Endothelial cell (in vitro differentiated cells): ENCODE measurements at regions not wholly inside any gene's neighbourhood (a gene's known extent, or its start where the extent isn't known, plus 50 kb on each side); places are given as distances from the start of the nearest gene placed in this dataset.

Experiments
- DNase-seq: peaks from one replicate; pipeline ENCODE4 v3.0.0; 2021; ENCODE audit warnings: low spot score
- H3K27ac Mint-ChIP-seq: one replicate; pipeline ENCODE4 v1.8.0; 2021; ENCODE audit warnings: mixed read lengths, inconsistent platforms; ENCODE audit not compliant: unreplicated experiment
- H3K27me3 Mint-ChIP-seq: one replicate; pipeline ENCODE4 v1.8.0; 2021; ENCODE audit warnings: mild to moderate bottlenecking, moderate library complexity, mixed read lengths, inconsistent platforms; ENCODE audit not compliant: unreplicated experiment
- H3K36me3 Mint-ChIP-seq: one replicate; pipeline ENCODE4 v1.8.0; 2021; ENCODE audit warnings: mild to moderate bottlenecking, low read depth, mixed read lengths, inconsistent platforms; ENCODE audit not compliant: unreplicated experiment
- H3K4me1 Mint-ChIP-seq: one replicate; pipeline ENCODE4 v1.8.0; 2021; ENCODE audit warnings: mild to moderate bottlenecking, mixed read lengths, inconsistent platforms; ENCODE audit not compliant: unreplicated experiment
- H3K4me3 Mint-ChIP-seq: one replicate; pipeline ENCODE4 v1.8.0; 2021; ENCODE audit warnings: mild to moderate bottlenecking, mixed read lengths, inconsistent platforms; ENCODE audit not compliant: unreplicated experiment
- H3K9me3 Mint-ChIP-seq: one replicate; pipeline ENCODE4 v1.8.0; 2021; ENCODE audit warnings: mixed read lengths, inconsistent platforms; ENCODE audit not compliant: unreplicated experiment
- CTCF ChIP-seq: fragments of 200-600 bp; sonication (generic); IDR thresholded peaks from one replicate; pipeline ENCODE4 v1.5.0; 2021; ENCODE audit warnings: antibody characterized with exemption; ENCODE audit not compliant: unreplicated experiment

DNA sequence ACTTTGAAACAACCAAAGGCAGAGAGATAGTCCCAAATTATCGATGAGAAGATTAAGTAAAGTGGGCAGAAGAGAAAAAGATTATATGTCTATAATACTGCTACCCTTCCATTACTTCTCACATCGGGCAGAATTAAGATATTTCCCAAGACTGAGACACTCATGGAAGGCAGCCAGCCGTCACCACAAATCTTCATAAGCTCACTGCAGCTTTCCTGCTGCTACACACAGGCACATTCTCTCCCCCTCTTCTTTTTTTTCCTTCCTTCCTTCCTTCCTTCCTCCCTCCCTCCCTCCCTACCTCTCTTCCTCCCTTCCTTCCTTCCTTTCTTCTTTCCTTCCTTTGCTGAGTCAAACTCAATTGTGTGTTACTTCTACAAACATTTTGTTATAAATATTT is 58.7 kb upstream of the SPATA31C2 start:
- no peak for DNase-seq
- Mint-ChIP-seq H3K4me1 (peaks cover 7% of the 10 kb centered on the region), H3K27ac (no peak overlapping the region), H3K4me3 (no peak overlapping the region), H3K27me3 (no peaks in the 10 kb centered on the region), H3K36me3 (no peaks in the 10 kb centered on the region), H3K9me3 (no peaks in the 10 kb centered on the region)
- TF ChIP-seq CTCF: no peak

- peaks cover 7% of the 10 kb centered on the region for H3K4me1 Mint-ChIP-seq
- no peaks in the 10 kb centered on the region for H3K36me3 Mint-ChIP-seq
- DNase-seq: no peak
- no peak for TF ChIP-seq CTCF
- no peak overlapping the region for H3K4me3 Mint-ChIP-seq
- no peak overlapping the region for H3K27ac Mint-ChIP-seq
- H3K9me3 Mint-ChIP-seq: no peaks in the 10 kb centered on the region
- no peaks in the 10 kb centered on the region for H3K27me3 Mint-ChIP-seq
These were observed 58.0 kb upstream of the SPATA31C2 start for GRCh38 chr9:88196142-88196790.

- TF ChIP-seq CTCF: no peak
- H3K4me1 Mint-ChIP-seq: peaks cover 7% of the 10 kb centered on the region
These were observed 55.5 kb upstream of the SPATA31C2 start for GRCh38 chr9:88193766-88194165.

GRCh38 chr9:88191456-88191855 is 53.2 kb upstream of the SPATA31C2 start:
- no peak for DNase-seq
- no peaks in the 10 kb centered on the region for H3K4me1 Mint-ChIP-seq
- no peaks in the 10 kb centered on the region for H3K27me3 Mint-ChIP-seq

More at GRCh38 chr9:88193766-88194165, 55.5 kb upstream of the SPATA31C2 start:
- H3K27ac Mint-ChIP-seq: no peak overlapping the region
- no peak overlapping the region for H3K4me3 Mint-ChIP-seq
- DNase-seq: no peak
- H3K36me3 Mint-ChIP-seq: no peaks in the 10 kb centered on the region
- H3K27me3 Mint-ChIP-seq: no peaks in the 10 kb centered on the region
- H3K9me3 Mint-ChIP-seq: no peaks in the 10 kb centered on the region

More at GRCh38 chr9:88191456-88191855, 53.2 kb upstream of the SPATA31C2 start:
- no peak overlapping the region for H3K27ac Mint-ChIP-seq
- no peak overlapping the region for H3K4me3 Mint-ChIP-seq
- TF ChIP-seq CTCF: no peak
- H3K36me3 Mint-ChIP-seq: no peaks in the 10 kb centered on the region
- H3K9me3 Mint-ChIP-seq: no peaks in the 10 kb centered on the region
